ENCODE measurements at regions not wholly inside any gene's neighbourhood (a gene's known extent, or its start where the extent isn't known, plus 50 kb on each side); places are given as distances from the start of the nearest gene placed in this dataset.

GRCh38 chr9:105053209-105053652 is 125.3 kb upstream of the ABCA1 start:
- Histone ChIP-seq H3K36me3 (no peaks in the 10 kb centered on the region), H3K4me1 (no peaks in the 10 kb centered on the region), H3K9me3 (no peaks in the 10 kb centered on the region), H3K27ac (no peak overlapping the region), H3K4me3 (no peak overlapping the region), H3K27me3 (no peaks in the 10 kb centered on the region)
- DNase-seq (ENCODE audit: low spot score in 2 of 2): no peak
- intact Hi-C loops (cut with DNase I; ENCODE audit: low total_unique reads): no loop called here
- TF ChIP-seq POLR2A (IDR thresholded peaks at IDR 0.05) (no peak), CTCF (IDR thresholded peaks at IDR 0.05) (no peak), POLR2AphosphoS5 (IDR thresholded peaks at IDR 0.05) (peak in 1 of 3 donors; percentile 27)

GRCh38 chr9:105054491-105054890 is 126.5 kb upstream of the ABCA1 start:
- Histone ChIP-seq H3K4me3 (no peak overlapping the region), H3K27ac (no peak overlapping the region), H3K36me3 (no peaks in the 10 kb centered on the region), H3K27me3 (no peaks in the 10 kb centered on the region), H3K9me3 (no peaks in the 10 kb centered on the region), H3K4me1 (no peaks in the 10 kb centered on the region)
- no peak for TF ChIP-seq CTCF (IDR thresholded peaks at IDR 0.05)
- TF ChIP-seq POLR2AphosphoS5 (IDR thresholded peaks at IDR 0.05): no peak
- TF ChIP-seq POLR2A (IDR thresholded peaks at IDR 0.05): no peak
- DNase-seq (ENCODE audit: low spot score in 2 of 2): no peak
- intact Hi-C loops (cut with DNase I; ENCODE audit: low total_unique reads): no loop called here

- H3K9me3 ChIP-seq: no peaks in the 10 kb centered on the region
- no peak overlapping the region for H3K4me3 ChIP-seq
- H3K27me3 ChIP-seq: no peaks in the 10 kb centered on the region
- intact Hi-C loops (cut with DNase I; ENCODE audit: low total_unique reads): no loop called here
- TF ChIP-seq POLR2AphosphoS5 (IDR thresholded peaks at IDR 0.05): no peak
- no peak for TF ChIP-seq POLR2A (IDR thresholded peaks at IDR 0.05)
- no peak for TF ChIP-seq CTCF (IDR thresholded peaks at IDR 0.05)
- no peaks in the 10 kb centered on the region for H3K36me3 ChIP-seq
- H3K4me1 ChIP-seq: no peaks in the 10 kb centered on the region
- no peak overlapping the region for H3K27ac ChIP-seq
- DNase-seq (ENCODE audit: low spot score in 2 of 2): no peak
Observed at GRCh38 chr9:105055917-105056316, 128.0 kb upstream of the ABCA1 start.

- intact Hi-C loops (cut with DNase I; ENCODE audit: low total_unique reads): no loop called here
- TF ChIP-seq CTCF (IDR thresholded peaks at IDR 0.05) (no peak), POLR2A (IDR thresholded peaks at IDR 0.05) (no peak), POLR2AphosphoS5 (IDR thresholded peaks at IDR 0.05) (no peak)
- H3K4me3 ChIP-seq: no peak overlapping the region
- H3K9me3 ChIP-seq: no peaks in the 10 kb centered on the region
- no peaks in the 10 kb centered on the region for H3K4me1 ChIP-seq
- no peak for DNase-seq (ENCODE audit: low spot score in 2 of 2)
- H3K27me3 ChIP-seq: no peaks in the 10 kb centered on the region
- H3K36me3 ChIP-seq: no peaks in the 10 kb centered on the region
- no peak overlapping the region for H3K27ac ChIP-seq
Observed at GRCh38 chr9:105057551-105057950, 129.6 kb upstream of the ABCA1 start.

- no peaks in the 10 kb centered on the region for H3K36me3 ChIP-seq
- intact Hi-C loops (cut with DNase I; ENCODE audit: low total_unique reads): no loop called here
- H3K4me1 ChIP-seq: peaks cover 0 to 4% of the 10 kb centered on the region in 2 donors
- no peaks in the 10 kb centered on the region for H3K9me3 ChIP-seq
- H3K27me3 ChIP-seq: no peaks in the 10 kb centered on the region
- TF ChIP-seq CTCF (IDR thresholded peaks at IDR 0.05) (no peak), POLR2AphosphoS5 (IDR thresholded peaks at IDR 0.05) (no peak)
- no peak overlapping the region for H3K4me3 ChIP-seq
- no peak for DNase-seq (ENCODE audit: low spot score in 2 of 2)
- no peak overlapping the region for H3K27ac ChIP-seq
Observed at GRCh38 chr9:105059252-105059651, 131.3 kb upstream of the ABCA1 start.
